GM23248 (cell line): ENCODE measurements at regions not wholly inside any gene's neighbourhood (a gene's known extent, or its start where the extent isn't known, plus 50 kb on each side); places are given as distances from the start of the nearest gene placed in this dataset.
"Not testable (repeated sequence)": the region's sequence is repeated elsewhere in the genome, so short reads cannot be mapped to it uniquely, and the experiment has no call there.

ENCODE experiments used
- DNase-seq: peaks from one replicate; pipeline ENCODE4 v3.0.0-alpha.2; 2015
- H2AFZ ChIP-seq: fragments of 200-600 bp; sonication (generic); 2 replicates; pipeline ENCODE4 v1.6.1; 2016; ENCODE audit warnings: antibody characterized with exemption
- H3F3A ChIP-seq: fragments of 200-600 bp; sonication (generic); 2 replicates; pipeline ENCODE4 v1.6.1; 2016; ENCODE audit warnings: mild to moderate bottlenecking, antibody characterized with exemption, mixed run types; ENCODE audit not compliant: insufficient read depth
- H3K27ac ChIP-seq: fragments of 200-600 bp; sonication (generic); 2 replicates; pipeline ENCODE4 v1.5.1; 2016; ENCODE audit warnings: mild to moderate bottlenecking
- H3K27me3 ChIP-seq: fragments of 200-600 bp; sonication (generic); replicated peaks from 2 replicates; pipeline ENCODE4 v1.6.1; 2016; ENCODE audit warnings: mild to moderate bottlenecking; ENCODE audit not compliant: insufficient read depth
- H3K36me3 ChIP-seq: fragments of 200-600 bp; sonication (generic); 2 replicates; pipeline ENCODE4 v1.6.1; 2016; ENCODE audit warnings: low read depth, mild to moderate bottlenecking
- H3K4me1 ChIP-seq: fragments of 200-600 bp; sonication (generic); 2 replicates; pipeline ENCODE4 v1.6.1; 2016; ENCODE audit warnings: mild to moderate bottlenecking; ENCODE audit not compliant: insufficient read depth
- H3K4me2 ChIP-seq: fragments of 200-600 bp; sonication (generic); one replicate; pipeline ENCODE4 v1.6.1; 2016; ENCODE audit warnings: mild to moderate bottlenecking; ENCODE audit not compliant: unreplicated experiment
- H3K4me3 ChIP-seq: fragments of 200-600 bp; sonication (generic); 2 replicates; pipeline ENCODE4 v1.5.1; 2016; ENCODE audit warnings: mild to moderate bottlenecking
- H3K79me2 ChIP-seq: fragments of 200-600 bp; sonication (generic); 2 replicates; pipeline ENCODE4 v1.6.1; 2016; ENCODE audit warnings: mild to moderate bottlenecking; ENCODE audit not compliant: insufficient read depth
- H3K9ac ChIP-seq: fragments of 200-600 bp; sonication (generic); 2 replicates; pipeline ENCODE4 v1.6.1; 2016; ENCODE audit warnings: mild to moderate bottlenecking
- H3K9me2 ChIP-seq: fragments of 200-600 bp; sonication (generic); 2 replicates; pipeline ENCODE4 v1.6.1; 2016; ENCODE audit warnings: mixed run types, mild to moderate bottlenecking, moderate library complexity; ENCODE audit not compliant: insufficient read depth
- H3K9me3 ChIP-seq: fragments of 200-600 bp; sonication (generic); one replicate; pipeline ENCODE4 v1.6.1; 2017; ENCODE audit warnings: low read depth
- H4K20me1 ChIP-seq: fragments of 200-600 bp; sonication (generic); 2 replicates; pipeline ENCODE4 v1.6.0; 2016; ENCODE audit not compliant: insufficient read depth
- EZH2 ChIP-seq: fragments of 200-600 bp; sonication (generic); IDR thresholded peaks from 2 replicates; pipeline ENCODE4 v1.6.1; 2018; ENCODE audit warnings: antibody characterized with exemption, mild to moderate bottlenecking; ENCODE audit not compliant: insufficient read depth, poor library complexity, severe bottlenecking
- EZH2phosphoT487 ChIP-seq: fragments of 200-600 bp; sonication (generic); IDR thresholded peaks from 2 replicates; pipeline ENCODE4 v1.6.1; 2018; ENCODE audit warnings: antibody characterized with exemption, moderate library complexity, mild to moderate bottlenecking, low read depth; ENCODE audit not compliant: insufficient read depth
- WGBS, 2 experiments: methylation state at CpG; one replicate each; pipeline ENCODE4 v1.1.6; 2015 to 2017; ENCODE audit warnings: low lambda C conversion rate in 2 of 2, low coverage in 1 of 2; ENCODE audit errors: missing lambda C conversion rate in 2 of 2; 5-methylcytosine and 5-hydroxymethylcytosine counted together
- in situ Hi-C: fragments of 300-500 bp; cut with MboI; formaldehyde crosslinking; loops from 2 replicates; pipeline ENCODE4 v1.15.0; 2020

DNA sequence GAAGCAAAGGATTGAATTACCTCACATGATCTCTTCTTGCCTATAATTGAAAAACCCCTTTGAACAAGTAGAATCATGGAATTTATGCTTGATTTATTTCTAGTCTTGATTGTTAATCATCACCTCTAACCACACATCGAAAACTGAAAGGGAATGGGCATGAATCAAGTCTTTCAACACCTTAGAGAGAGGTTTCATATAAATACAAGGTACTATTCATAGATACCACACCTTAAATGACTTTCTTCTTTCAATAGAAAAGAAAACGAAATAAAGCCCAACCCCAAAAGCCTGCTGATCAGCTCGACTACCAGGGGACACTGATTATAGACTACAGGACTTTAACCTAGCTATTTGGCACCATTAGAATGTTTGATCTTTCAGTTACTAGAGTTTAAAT is 128.6 kb upstream of the PTPRZ1 start:
- in situ Hi-C loops, result no loop called here
- no peak overlapping the region for H2AFZ ChIP-seq
- H3K9ac ChIP-seq, result no peak overlapping the region
- no peaks in the 10 kb centered on the region for H3K4me1 ChIP-seq
- no peak overlapping the region for H3K27ac ChIP-seq
- no peak overlapping the region for H3K4me3 ChIP-seq
- no peaks in the 10 kb centered on the region for H3F3A ChIP-seq
- no peak for TF ChIP-seq EZH2phosphoT487
- TF ChIP-seq EZH2, result no peak
- H3K4me2 ChIP-seq, result no peak overlapping the region
- no peaks in the 10 kb centered on the region for H3K9me3 ChIP-seq
- H3K9me2 ChIP-seq, result no peaks in the 10 kb centered on the region
- no peaks in the 10 kb centered on the region for H3K36me3 ChIP-seq
- no peaks in the 10 kb centered on the region; the same call in none of the 2 replicates for H3K27me3 ChIP-seq
- no peak for DNase-seq
- WGBS, 2 experiments, result 11% methylated on average over 3 of the region's 3 CpGs
- H3K79me2 ChIP-seq, result no peaks in the 10 kb centered on the region
- 0 out of 2 replicates have a peak, but pooled peaks cover 5% of the 10 kb centered on the region for H4K20me1 ChIP-seq

DNA sequence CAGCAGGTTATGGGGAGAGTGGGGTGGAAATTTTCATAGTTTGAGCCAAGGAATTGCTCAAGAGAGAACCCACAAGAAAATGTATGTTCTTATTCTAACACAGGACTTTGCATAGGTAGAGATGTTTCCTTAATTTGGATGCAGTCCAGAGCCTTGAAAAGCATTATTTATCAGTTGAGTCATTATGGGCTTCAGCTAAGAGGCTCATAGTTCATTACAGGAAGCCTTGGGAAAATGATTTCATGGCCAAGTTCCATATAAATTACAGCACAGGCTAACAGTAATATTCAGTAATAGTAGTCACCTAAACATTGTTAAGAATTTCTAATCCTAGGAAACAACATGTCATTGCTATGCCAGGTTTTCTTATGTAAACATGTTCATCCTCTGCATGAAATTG is 131.1 kb upstream of the PTPRZ1 start:
- no peaks in the 10 kb centered on the region for H3K9me2 ChIP-seq
- no peaks in the 10 kb centered on the region for H3K4me1 ChIP-seq
- no peak overlapping the region for H2AFZ ChIP-seq
- no peaks in the 10 kb centered on the region for H3F3A ChIP-seq
- H3K4me2 ChIP-seq, result no peak overlapping the region
- H3K4me3 ChIP-seq, result no peak overlapping the region
- H3K36me3 ChIP-seq, result no peaks in the 10 kb centered on the region
- TF ChIP-seq EZH2, result no peak
- TF ChIP-seq EZH2phosphoT487, result no peak
- no peaks in the 10 kb centered on the region; the same call in 1 of the 2 replicates for H3K27me3 ChIP-seq
- no peak overlapping the region for H3K27ac ChIP-seq
- H3K9ac ChIP-seq, result no peak overlapping the region
- DNase-seq, result no peak
- no peaks in the 10 kb centered on the region for H3K79me2 ChIP-seq
- in situ Hi-C loops, result no loop called here
- H4K20me1 ChIP-seq, result 0 out of 2 replicates have a peak, but pooled peaks cover 5% of the 10 kb centered on the region
- H3K9me3 ChIP-seq, result no peaks in the 10 kb centered on the region

DNA sequence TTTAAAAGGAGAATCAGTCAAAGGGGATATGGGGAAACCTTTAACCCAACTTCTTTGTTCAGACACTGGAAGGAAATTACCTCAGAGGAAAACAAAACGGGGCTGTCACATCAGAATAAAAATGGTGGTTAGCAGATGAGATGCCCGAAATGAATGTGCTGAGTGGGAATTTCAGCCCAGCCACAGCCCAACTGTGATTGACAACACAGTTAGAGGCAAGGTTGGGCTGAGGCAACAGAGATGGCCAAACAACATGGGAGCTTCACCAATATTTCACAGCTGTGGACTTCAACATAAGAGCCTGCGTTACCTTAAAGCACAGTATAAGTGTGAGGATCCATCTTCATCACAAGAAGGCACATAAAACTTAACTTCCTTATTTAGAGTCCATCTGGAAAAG is 133.5 kb upstream of the PTPRZ1 start:
- no peaks in the 10 kb centered on the region for H3K9me2 ChIP-seq
- no peak overlapping the region for H3K4me3 ChIP-seq
- H3F3A ChIP-seq, result no peaks in the 10 kb centered on the region
- H2AFZ ChIP-seq, result no peak overlapping the region
- no peaks in the 10 kb centered on the region for H3K79me2 ChIP-seq
- in situ Hi-C loops, result no loop called here
- no peak overlapping the region for H3K9ac ChIP-seq
- H3K36me3 ChIP-seq, result no peaks in the 10 kb centered on the region
- no peak for DNase-seq
- no peaks in the 10 kb centered on the region for H3K4me1 ChIP-seq
- H4K20me1 ChIP-seq, result 0 out of 2 replicates have a peak, but pooled peaks cover 5% of the 10 kb centered on the region
- no peak overlapping the region for H3K4me2 ChIP-seq
- WGBS, 2 experiments, result 25 to 38% methylated on average over 3 of the region's 3 CpGs
- no peaks in the 10 kb centered on the region; the same call in 1 of the 2 replicates for H3K27me3 ChIP-seq
- no peaks in the 10 kb centered on the region for H3K9me3 ChIP-seq
- H3K27ac ChIP-seq, result no peak overlapping the region
- no peak for TF ChIP-seq EZH2phosphoT487
- no peak for TF ChIP-seq EZH2

DNA sequence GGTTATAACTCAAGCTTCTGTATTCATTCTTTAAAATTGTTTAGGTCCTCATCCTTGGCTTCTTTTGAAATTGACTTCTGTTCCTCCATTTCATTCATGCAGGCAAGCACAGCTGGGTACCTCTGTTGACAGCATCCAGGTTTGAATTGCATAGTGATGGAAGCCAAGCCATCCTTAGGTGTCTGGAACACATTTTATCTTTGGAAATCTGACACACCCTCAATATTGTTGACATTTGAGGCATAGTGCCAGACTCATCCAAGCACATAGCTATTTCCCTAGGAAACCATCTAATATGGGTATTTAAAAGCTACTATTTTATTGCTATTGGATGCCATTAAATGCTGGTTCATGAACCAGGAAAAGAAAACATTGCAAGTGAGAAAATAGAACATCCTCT is 142.1 kb upstream of the PTPRZ1 start:
- in situ Hi-C loops, result no loop called here
- no peak overlapping the region for H3K4me3 ChIP-seq
- H3K9ac ChIP-seq, result no peak overlapping the region
- no peaks in the 10 kb centered on the region for H4K20me1 ChIP-seq
- H3K36me3 ChIP-seq, result no peaks in the 10 kb centered on the region
- no peak overlapping the region for H3K27ac ChIP-seq
- H3K4me2 ChIP-seq, result no peak overlapping the region
- no peaks in the 10 kb centered on the region for H3K9me3 ChIP-seq
- TF ChIP-seq EZH2phosphoT487 (no peak), EZH2 (no peak)
- DNase-seq, result no peak
- no peaks in the 10 kb centered on the region for H3K9me2 ChIP-seq
- H3K79me2 ChIP-seq, result no peaks in the 10 kb centered on the region
- H3K27me3 ChIP-seq, result no peaks in the 10 kb centered on the region
- no peaks in the 10 kb centered on the region for H3F3A ChIP-seq
- H2AFZ ChIP-seq, result no peak overlapping the region
- no peaks in the 10 kb centered on the region for H3K4me1 ChIP-seq

DNA sequence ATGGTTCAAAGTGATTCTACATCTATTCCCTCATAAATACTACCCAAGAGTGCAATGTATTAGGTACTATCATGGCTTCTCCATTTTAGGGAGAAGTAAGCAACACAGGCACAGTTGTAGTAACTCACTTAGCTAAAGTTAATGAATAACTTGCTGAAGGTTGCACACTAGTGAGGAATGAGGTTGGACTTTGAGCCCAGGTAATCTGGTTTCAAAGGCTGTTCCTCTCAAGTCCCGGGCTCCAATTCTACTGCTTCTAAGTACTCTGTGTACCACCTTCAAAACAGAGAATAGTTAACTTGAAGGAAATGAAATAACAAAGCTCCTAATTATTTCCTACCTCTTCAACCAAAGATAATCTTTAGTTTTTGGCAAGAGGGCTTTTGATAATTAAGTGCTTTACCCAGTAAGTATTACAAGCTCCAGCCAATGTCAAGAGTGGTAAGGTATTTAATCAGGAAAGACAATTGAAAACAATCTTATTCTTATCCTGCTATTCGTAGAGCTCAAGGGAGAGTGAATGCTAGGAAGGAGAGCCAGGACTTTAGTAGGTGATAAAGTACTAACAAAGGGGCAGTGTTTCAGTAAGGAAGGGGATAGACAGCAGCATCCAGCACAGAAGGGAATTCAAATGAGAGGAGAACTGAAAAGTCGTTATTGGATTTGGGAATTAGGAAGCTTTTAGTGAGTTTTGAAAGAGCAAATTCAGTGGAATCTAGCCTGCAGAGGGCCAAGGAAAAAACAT is 158.2 kb upstream of the PTPRZ1 start:
- Histone ChIP-seq H3F3A (no peaks in the 10 kb centered on the region), H3K36me3 (no peaks in the 10 kb centered on the region), H3K9me3 (no peaks in the 10 kb centered on the region), H3K27me3 (no peaks in the 10 kb centered on the region), H3K9me2 (no peaks in the 10 kb centered on the region), H3K4me1 (no peaks in the 10 kb centered on the region), H4K20me1 (no peaks in the 10 kb centered on the region), H3K27ac (no peak overlapping the region), H3K9ac (no peak overlapping the region), H3K4me2 (no peak overlapping the region), H3K79me2 (no peaks in the 10 kb centered on the region), H3K4me3 (no peak overlapping the region), H2AFZ (no peak overlapping the region)
- 5 to 11% methylated on average over 3 of the region's 3 CpGs for WGBS, 2 experiments
- no peak for DNase-seq
- in situ Hi-C loops, result no loop called here
- no peak for TF ChIP-seq EZH2
- TF ChIP-seq EZH2phosphoT487, result no peak

DNA sequence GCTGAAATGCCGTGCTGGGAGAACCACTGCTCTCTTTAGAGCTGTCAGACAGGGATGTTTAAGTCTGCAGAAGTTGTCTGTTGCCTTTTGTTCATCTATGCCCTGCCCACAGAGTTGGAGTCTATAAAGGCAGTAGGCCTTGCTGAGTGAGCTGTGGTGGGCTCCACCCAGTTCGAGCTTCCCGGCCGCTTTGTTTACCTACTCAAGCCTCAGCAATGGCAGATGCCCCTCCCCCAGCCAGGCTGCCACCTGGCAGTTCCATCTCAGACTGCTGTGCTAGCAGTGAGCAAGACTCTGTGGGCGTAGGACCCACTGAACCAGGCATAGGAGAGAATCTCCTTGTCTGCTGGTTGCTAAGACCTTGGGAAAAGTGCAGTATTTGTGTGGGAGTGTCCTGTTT is 160.0 kb upstream of the PTPRZ1 start:
- H3K4me3 ChIP-seq, H3K4me2 ChIP-seq, H3K79me2 ChIP-seq, H3K4me1 ChIP-seq, in situ Hi-C loops, H3K27me3 ChIP-seq, H3K9me2 ChIP-seq, H3K9me3 ChIP-seq, H2AFZ ChIP-seq, H3F3A ChIP-seq, H4K20me1 ChIP-seq, DNase-seq, H3K36me3 ChIP-seq, H3K9ac ChIP-seq, H3K27ac ChIP-seq: not testable (repeated sequence)
- 20 to 22% methylated on average over 5 of the region's 5 CpGs for WGBS, 2 experiments
